HEK293 (cell line): ENCODE measurements at regions not wholly inside any gene's neighbourhood (a gene's known extent, or its start where the extent isn't known, plus 50 kb on each side); places are given as distances from the start of the nearest gene placed in this dataset.

ENCODE experiments used
- CTCF ChIA-PET: fragments of 350-600 bp; formaldehyde crosslinking; extraction: SDS; loops from one replicate; lab custom pipeline; 2021; ENCODE audit warnings: antibody characterized with exemption; lab: Yijun Ruan, JAX
- POLR2A ChIA-PET: fragments of 300-600 bp; formaldehyde crosslinking; extraction: SDS; loops from one replicate; lab custom pipeline; 2020; ENCODE audit warnings: antibody characterized with exemption, inconsistent platforms; lab: Yijun Ruan, JAX
- H3K27ac ChIP-seq: fragments of 200-500 bp; sonication (Bioruptor generic); 2 replicates; pipeline ENCODE4 v1.5.1; 2014; ENCODE audit warnings: low read depth, low read length, control low read depth, inconsistent platforms; ENCODE audit errors: extremely low read depth
- H3K36me3 ChIP-seq, 2 experiments: fragments of 200-500 bp in 1 of 2; sonication (Bioruptor generic) in 1 of 2; 1 replicate in 1 of 2; 2 replicates in 1 of 2; pipeline ENCODE4 v1.5.1; 2014 to 2017; ENCODE audit warnings: inconsistent platforms in 2 of 2, low read length in 2 of 2; ENCODE audit not compliant: control insufficient read depth in 2 of 2, insufficient read depth in 1 of 2
- H3K4me1 ChIP-seq: fragments of 200-500 bp; sonication (Bioruptor generic); 2 replicates; pipeline ENCODE4 v1.5.1; 2014; ENCODE audit warnings: mild to moderate bottlenecking, low read length, inconsistent platforms; ENCODE audit not compliant: control insufficient read depth, insufficient read depth
- H3K4me3 ChIP-seq: 2 replicates; pipeline ENCODE4 v1.5.1; 2011; ENCODE audit warnings: low read depth, mild to moderate bottlenecking, control low read depth, low read length, moderate library complexity
- H3K9me3 ChIP-seq: fragments of 200-500 bp; sonication (Bioruptor generic); 2 replicates; pipeline ENCODE4 v1.5.1; 2014; ENCODE audit warnings: low read depth, low read length, inconsistent platforms; ENCODE audit not compliant: control insufficient read depth, insufficient read depth
- BCL11B ChIP-seq: fragments of 450-650 bp; formaldehyde crosslinking; IDR thresholded peaks from 2 replicates; pipeline ENCODE4 v1.5.1; 2016; ENCODE audit warnings: low read depth, missing biosample characterization, missing genetic modification characterization
- CTCF ChIP-seq: fragments of 450-650 bp; formaldehyde crosslinking; IDR thresholded peaks from 2 replicates; pipeline ENCODE4 v1.5.1; 2016; ENCODE audit warnings: missing biosample characterization, missing genetic modification characterization
- ZFP3 ChIP-seq: fragments of 450-650 bp; formaldehyde crosslinking; IDR thresholded peaks from 2 replicates; pipeline ENCODE4 v1.5.1; 2016; ENCODE audit warnings: low read depth, missing biosample characterization, missing genetic modification characterization
- ZIC2 ChIP-seq: fragments of 450-650 bp; formaldehyde crosslinking; IDR thresholded peaks from 2 replicates; pipeline ENCODE4 v1.5.1; 2016; ENCODE audit warnings: missing biosample characterization, missing genetic modification characterization
- ZNF138 ChIP-seq: fragments of 450-650 bp; formaldehyde crosslinking; IDR thresholded peaks from 2 replicates; pipeline ENCODE4 v1.5.1; 2016; ENCODE audit warnings: missing biosample characterization, missing genetic modification characterization, borderline replicate concordance
- ZNF155 ChIP-seq: fragments of 450-650 bp; formaldehyde crosslinking; IDR thresholded peaks from 2 replicates; pipeline ENCODE4 v1.5.1; 2016; ENCODE audit warnings: missing biosample characterization, missing genetic modification characterization
- ZNF24 ChIP-seq: fragments of 450-650 bp; formaldehyde crosslinking; IDR thresholded peaks from 2 replicates; pipeline ENCODE4 v1.5.1; 2016; ENCODE audit warnings: missing biosample characterization, missing genetic modification characterization
- ZNF324 ChIP-seq: fragments of 450-650 bp; formaldehyde crosslinking; IDR thresholded peaks from 2 replicates; pipeline ENCODE4 v1.5.1; 2016; ENCODE audit warnings: missing biosample characterization, missing genetic modification characterization
- ZNF335 ChIP-seq: fragments of 450-650 bp; formaldehyde crosslinking; conservative IDR thresholded peaks from 2 replicates; pipeline ENCODE4 v1.5.1; 2016; ENCODE audit warnings: missing biosample characterization, missing genetic modification characterization
- ZNF677 ChIP-seq: fragments of 450-650 bp; IDR thresholded peaks from 2 replicates; pipeline ENCODE4 v1.5.0; 2018; ENCODE audit warnings: missing biosample characterization, mild to moderate bottlenecking, missing genetic modification characterization, moderate library complexity
- ZNF707 ChIP-seq: fragments of 450-650 bp; formaldehyde crosslinking; IDR thresholded peaks from 2 replicates; pipeline ENCODE4 v1.5.1; 2016; ENCODE audit warnings: missing biosample characterization, missing genetic modification characterization
- ZNF768 ChIP-seq: fragments of 450-650 bp; formaldehyde crosslinking; IDR thresholded peaks from 2 replicates; pipeline ENCODE4 v1.5.1; 2018; ENCODE audit warnings: missing biosample characterization, mild to moderate bottlenecking, missing genetic modification characterization
- ZNF777 ChIP-seq: fragments of 450-650 bp; formaldehyde crosslinking; IDR thresholded peaks from 2 replicates; pipeline ENCODE4 v1.5.1; 2017; ENCODE audit warnings: missing biosample characterization, missing genetic modification characterization, borderline replicate concordance
- ZNF792 ChIP-seq: fragments of 450-650 bp; formaldehyde crosslinking; IDR thresholded peaks from 2 replicates; pipeline ENCODE4 v1.5.1; 2016; ENCODE audit warnings: missing biosample characterization, missing genetic modification characterization
- ZSCAN5A ChIP-seq: fragments of 450-650 bp; formaldehyde crosslinking; IDR thresholded peaks from 2 replicates; pipeline ENCODE4 v1.5.1; 2016; ENCODE audit warnings: missing biosample characterization, missing genetic modification characterization
- TF ChIP-seq, protein P1 (sequence below): fragments of 450-650 bp; formaldehyde crosslinking; conservative IDR thresholded peaks from 2 replicates; pipeline ENCODE4 v1.5.1; 2016; ENCODE audit warnings: low read depth, missing biosample characterization, missing genetic modification characterization
- TF ChIP-seq, protein P2 (sequence below): fragments of 450-650 bp; formaldehyde crosslinking; IDR thresholded peaks from 2 replicates; pipeline ENCODE4 v1.5.1; 2017; ENCODE audit warnings: missing biosample characterization, mild to moderate bottlenecking, missing genetic modification characterization, moderate library complexity
- TF ChIP-seq, protein P3 (sequence below): sonication (generic); formaldehyde crosslinking; IDR thresholded peaks from 2 replicates; pipeline ENCODE4 v1.8.1; 2022; ENCODE audit warnings: mild to moderate bottlenecking, moderate library complexity, missing genetic modification reagents

DNA sequence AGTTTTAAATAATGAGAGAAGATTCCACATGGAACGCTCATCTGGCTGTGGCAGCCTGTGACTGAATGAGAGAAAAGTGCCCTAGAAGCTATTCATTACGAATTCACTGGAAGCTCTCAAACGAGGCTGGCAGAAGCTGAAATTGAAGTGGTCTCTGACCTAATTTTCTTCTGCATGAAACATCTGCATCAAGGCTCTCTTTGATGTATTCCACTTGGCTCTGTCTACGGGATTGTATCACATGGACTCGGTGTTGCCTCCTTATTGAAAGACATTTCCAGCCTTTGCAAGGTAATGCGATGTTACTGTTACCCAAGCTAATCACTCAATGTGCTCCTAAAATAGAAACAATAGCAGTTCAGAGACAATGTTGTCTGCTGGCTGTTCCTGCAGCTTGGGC lies 246.9 kb upstream of the ZNF462 start:
- H3K4me1 ChIP-seq, result no peaks in the 10 kb centered on the region
- ChIA-PET CTCF (no interaction called here), POLR2A (no interaction called here)
- no peak overlapping the region for H3K4me3 ChIP-seq
- no peaks in the 10 kb centered on the region for H3K9me3 ChIP-seq
- TF ChIP-seq, protein P1, sequence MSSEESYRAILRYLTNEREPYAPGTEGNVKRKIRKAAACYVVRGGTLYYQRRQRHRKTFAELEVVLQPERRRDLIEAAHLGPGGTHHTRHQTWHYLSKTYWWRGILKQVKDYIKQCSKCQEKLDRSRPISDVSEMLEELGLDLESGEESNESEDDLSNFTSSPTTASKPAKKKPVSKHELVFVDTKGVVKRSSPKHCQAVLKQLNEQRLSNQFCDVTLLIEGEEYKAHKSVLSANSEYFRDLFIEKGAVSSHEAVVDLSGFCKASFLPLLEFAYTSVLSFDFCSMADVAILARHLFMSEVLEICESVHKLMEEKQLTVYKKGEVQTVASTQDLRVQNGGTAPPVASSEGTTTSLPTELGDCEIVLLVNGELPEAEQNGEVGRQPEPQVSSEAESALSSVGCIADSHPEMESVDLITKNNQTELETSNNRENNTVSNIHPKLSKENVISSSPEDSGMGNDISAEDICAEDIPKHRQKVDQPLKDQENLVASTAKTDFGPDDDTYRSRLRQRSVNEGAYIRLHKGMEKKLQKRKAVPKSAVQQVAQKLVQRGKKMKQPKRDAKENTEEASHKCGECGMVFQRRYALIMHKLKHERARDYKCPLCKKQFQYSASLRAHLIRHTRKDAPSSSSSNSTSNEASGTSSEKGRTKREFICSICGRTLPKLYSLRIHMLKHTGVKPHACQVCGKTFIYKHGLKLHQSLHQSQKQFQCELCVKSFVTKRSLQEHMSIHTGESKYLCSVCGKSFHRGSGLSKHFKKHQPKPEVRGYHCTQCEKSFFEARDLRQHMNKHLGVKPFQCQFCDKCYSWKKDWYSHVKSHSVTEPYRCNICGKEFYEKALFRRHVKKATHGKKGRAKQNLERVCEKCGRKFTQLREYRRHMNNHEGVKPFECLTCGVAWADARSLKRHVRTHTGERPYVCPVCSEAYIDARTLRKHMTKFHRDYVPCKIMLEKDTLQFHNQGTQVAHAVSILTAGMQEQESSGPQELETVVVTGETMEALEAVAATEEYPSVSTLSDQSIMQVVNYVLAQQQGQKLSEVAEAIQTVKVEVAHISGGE (tag by site-specific recombination), result no peak
- TF ChIP-seq ZNF24 (tag by site-specific recombination) (no peak), ZNF768 (tag by site-specific recombination) (no peak), ZNF677 (no peak), ZNF777 (tag by site-specific recombination) (no peak), ZNF792 (no peak), ZFP3 (tag by site-specific recombination) (no peak), ZNF335 (tag by site-specific recombination) (no peak), ZNF138 (tag by site-specific recombination) (no peak), BCL11B (tag by site-specific recombination) (no peak), ZSCAN5A (no peak), ZNF707 (tag by site-specific recombination) (no peak), CTCF (tag by site-specific recombination) (no peak), ZIC2 (tag by site-specific recombination) (no peak), ZNF155 (no peak), ZNF324 (no peak)
- TF ChIP-seq, protein P2, sequence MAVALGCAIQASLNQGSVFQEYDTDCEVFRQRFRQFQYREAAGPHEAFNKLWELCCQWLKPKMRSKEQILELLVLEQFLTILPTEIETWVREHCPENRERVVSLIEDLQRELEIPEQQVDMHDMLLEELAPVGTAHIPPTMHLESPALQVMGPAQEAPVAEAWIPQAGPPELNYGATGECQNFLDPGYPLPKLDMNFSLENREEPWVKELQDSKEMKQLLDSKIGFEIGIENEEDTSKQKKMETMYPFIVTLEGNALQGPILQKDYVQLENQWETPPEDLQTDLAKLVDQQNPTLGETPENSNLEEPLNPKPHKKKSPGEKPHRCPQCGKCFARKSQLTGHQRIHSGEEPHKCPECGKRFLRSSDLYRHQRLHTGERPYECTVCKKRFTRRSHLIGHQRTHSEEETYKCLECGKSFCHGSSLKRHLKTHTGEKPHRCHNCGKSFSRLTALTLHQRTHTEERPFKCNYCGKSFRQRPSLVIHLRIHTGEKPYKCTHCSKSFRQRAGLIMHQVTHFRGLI (tag by site-specific recombination), result no peak
- TF ChIP-seq, protein P3, sequence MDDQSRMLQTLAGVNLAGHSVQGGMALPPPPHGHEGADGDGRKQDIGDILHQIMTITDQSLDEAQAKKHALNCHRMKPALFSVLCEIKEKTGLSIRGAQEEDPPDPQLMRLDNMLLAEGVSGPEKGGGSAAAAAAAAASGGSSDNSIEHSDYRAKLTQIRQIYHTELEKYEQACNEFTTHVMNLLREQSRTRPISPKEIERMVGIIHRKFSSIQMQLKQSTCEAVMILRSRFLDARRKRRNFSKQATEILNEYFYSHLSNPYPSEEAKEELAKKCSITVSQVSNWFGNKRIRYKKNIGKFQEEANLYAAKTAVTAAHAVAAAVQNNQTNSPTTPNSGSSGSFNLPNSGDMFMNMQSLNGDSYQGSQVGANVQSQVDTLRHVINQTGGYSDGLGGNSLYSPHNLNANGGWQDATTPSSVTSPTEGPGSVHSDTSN (CRISPR knock-in tag), result no peak
- no peak overlapping the region for H3K27ac ChIP-seq
- H3K36me3 ChIP-seq, result no peaks in the 10 kb centered on the region
